ENCODE measurements at regions not wholly inside any gene's neighbourhood (a gene's known extent, or its start where the extent isn't known, plus 50 kb on each side); places are given as distances from the start of the nearest gene placed in this dataset.

DNA sequence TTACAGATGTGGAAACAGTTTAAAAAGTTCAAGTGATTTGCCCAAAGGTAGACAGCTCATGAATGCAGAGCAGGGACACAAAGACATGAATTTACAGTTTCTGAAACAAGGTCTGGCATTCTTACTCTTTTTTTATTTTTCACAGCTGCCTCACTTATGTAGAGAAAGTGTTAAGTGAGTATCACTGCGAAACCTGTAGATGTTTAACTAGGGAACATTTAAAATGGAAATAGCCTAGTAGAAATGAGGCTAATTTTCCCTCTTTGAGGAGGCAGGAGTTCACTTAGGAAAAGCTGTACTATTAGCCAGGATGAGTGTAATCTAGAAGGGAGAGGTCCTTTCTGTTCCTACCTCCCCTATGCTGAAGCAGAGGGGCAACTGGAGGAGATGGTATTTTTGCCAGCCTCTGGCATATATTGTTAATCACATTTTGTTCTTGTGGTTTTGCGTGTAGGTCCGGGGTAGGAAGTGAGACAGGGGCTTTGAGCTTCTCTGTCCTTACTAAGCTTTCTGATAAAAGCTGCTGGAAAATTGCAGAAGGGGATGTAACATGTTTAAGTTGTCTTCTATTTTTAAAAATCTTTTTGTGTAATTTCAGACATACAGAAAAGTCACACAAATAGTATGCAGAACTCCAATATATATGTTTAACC is 492.8 kb upstream of the NR3C2 start:
- intact Hi-C loops (cut with DNase I), result no loop called here
- no peak overlapping the region for H3K4me3 ChIP-seq (ENCODE audit: low read length in 3 of 3)
- no peaks in the 10 kb centered on the region for H3K27me3 ChIP-seq (ENCODE audit: control insufficient read depth, insufficient read depth, low read length)
- H3K36me3 ChIP-seq (ENCODE audit: control insufficient read depth in 2 of 3, insufficient read depth in 3 of 3, low read length in 3 of 3), result no peaks in the 10 kb centered on the region
- H3K27ac ChIP-seq (ENCODE audit: low read depth in 2 of 2, low read length in 2 of 2), result peak overlapping the region in 1 of 2 donors; percentile 2
- H3K9ac ChIP-seq (ENCODE audit: low read length in 3 of 3), result no peak overlapping the region
- TF ChIP-seq, protein P1, sequence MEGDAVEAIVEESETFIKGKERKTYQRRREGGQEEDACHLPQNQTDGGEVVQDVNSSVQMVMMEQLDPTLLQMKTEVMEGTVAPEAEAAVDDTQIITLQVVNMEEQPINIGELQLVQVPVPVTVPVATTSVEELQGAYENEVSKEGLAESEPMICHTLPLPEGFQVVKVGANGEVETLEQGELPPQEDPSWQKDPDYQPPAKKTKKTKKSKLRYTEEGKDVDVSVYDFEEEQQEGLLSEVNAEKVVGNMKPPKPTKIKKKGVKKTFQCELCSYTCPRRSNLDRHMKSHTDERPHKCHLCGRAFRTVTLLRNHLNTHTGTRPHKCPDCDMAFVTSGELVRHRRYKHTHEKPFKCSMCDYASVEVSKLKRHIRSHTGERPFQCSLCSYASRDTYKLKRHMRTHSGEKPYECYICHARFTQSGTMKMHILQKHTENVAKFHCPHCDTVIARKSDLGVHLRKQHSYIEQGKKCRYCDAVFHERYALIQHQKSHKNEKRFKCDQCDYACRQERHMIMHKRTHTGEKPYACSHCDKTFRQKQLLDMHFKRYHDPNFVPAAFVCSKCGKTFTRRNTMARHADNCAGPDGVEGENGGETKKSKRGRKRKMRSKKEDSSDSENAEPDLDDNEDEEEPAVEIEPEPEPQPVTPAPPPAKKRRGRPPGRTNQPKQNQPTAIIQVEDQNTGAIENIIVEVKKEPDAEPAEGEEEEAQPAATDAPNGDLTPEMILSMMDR (IDR thresholded peaks at IDR 0.05; ENCODE audit: borderline replicate concordance, extremely low read depth, insufficient read depth), result no peak
- peaks cover 0 to 12% (median 0%) of the 10 kb centered on the region in 3 donors for H3K9me3 ChIP-seq (ENCODE audit: control insufficient read depth in 2 of 3, insufficient read depth in 1 of 3, low read length in 3 of 3)
- DNase-seq (peak in 2 of 5 donors; percentile 14 to 15), FAIRE-seq (no peak)
- H3K4me1 ChIP-seq (ENCODE audit: control insufficient read depth in 2 of 3, insufficient read depth in 2 of 3, low read depth in 1 of 3, low read length in 3 of 3), result no peaks in the 10 kb centered on the region

DNA sequence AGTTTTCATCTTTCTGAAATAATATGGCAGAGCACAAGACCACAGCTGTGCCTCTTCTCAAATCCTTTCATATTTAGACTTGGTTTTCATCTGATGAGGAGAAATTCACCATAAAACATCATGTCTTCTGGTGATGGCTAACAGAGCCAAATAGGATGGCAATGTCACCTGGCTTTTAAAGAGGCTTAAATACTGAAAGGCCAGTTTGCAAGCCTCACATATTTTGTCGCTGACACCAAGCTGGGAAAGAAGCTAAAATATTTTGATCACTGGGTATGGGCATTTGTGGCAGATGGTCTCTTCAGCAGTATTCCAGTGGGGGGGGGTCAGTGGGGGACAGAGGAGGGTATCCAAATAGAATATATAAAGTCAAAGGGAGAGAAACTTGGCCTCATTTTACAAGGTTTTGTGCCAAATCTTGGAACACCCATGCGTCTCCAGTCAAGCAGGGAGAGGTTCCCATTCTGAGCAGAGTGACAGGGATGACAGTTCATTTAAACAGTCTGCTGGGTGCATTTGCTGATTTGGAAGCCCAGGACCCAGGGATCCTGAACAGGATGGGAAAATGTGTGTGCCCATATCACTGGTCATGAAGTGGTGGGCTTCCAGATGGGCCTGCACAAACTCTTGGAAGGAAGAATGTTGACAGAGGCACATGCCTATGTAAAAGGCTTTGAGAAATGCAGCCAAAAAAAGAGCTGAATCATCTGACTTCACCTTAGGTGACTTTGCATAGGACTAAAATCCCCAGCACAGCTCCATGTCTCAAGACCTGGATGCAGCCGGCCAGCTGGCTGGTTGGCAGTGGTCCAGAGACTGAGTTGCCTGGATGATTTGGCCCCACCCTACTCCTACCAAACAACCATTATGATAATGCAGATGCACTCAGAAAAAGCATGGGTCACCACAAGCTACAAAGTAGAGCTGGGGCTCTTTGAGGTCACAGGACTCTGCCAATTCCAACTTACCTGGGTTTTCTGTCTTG is 484.4 kb upstream of the NR3C2 start:
- intact Hi-C loops (cut with DNase I), result no loop called here
- Histone ChIP-seq H3K27ac (ENCODE audit: low read depth in 2 of 2, low read length in 2 of 2) (peak overlapping the region in 1 of 2 donors; percentile 34), H3K4me1 (ENCODE audit: control insufficient read depth in 2 of 3, insufficient read depth in 2 of 3, low read depth in 1 of 3, low read length in 3 of 3) (no peaks in the 10 kb centered on the region), H3K27me3 (ENCODE audit: control insufficient read depth, insufficient read depth, low read length) (no peaks in the 10 kb centered on the region), H3K9me3 (ENCODE audit: control insufficient read depth in 2 of 3, insufficient read depth in 1 of 3, low read length in 3 of 3) (peaks cover 0 to 15% (median 0%) of the 10 kb centered on the region in 3 donors), H3K9ac (ENCODE audit: low read length in 3 of 3) (no peak overlapping the region), H3K4me3 (ENCODE audit: low read length in 3 of 3) (no peak overlapping the region), H3K36me3 (ENCODE audit: control insufficient read depth in 2 of 3, insufficient read depth in 3 of 3, low read length in 3 of 3) (no peaks in the 10 kb centered on the region)
- FAIRE-seq (no peak), DNase-seq (peak in 2 of 5 donors; percentile 39 to 91)
- TF ChIP-seq, protein P1 (IDR thresholded peaks at IDR 0.05; ENCODE audit: borderline replicate concordance, extremely low read depth, insufficient read depth), result no peak

DNA sequence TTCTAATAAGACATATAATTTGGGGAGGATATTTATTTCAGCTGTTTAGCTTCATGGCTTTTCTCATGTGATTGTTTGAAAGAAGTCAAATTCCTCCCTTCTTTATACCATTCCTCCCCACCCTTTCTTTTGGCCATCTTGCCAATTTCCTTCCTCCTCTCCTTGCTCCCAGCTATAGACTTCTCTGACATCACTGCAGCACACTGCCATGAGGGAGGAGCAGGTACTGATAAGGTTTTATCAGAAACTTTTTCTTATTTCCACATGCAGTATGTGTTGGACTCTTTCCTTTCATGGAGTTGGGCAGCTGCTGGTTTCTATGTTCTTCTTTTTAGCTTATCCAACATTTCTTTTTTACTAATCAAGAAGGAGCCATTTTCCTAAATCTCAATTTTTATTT is 481.7 kb upstream of the NR3C2 start:
- Histone ChIP-seq H3K4me1 (ENCODE audit: control insufficient read depth in 2 of 3, insufficient read depth in 2 of 3, low read depth in 1 of 3, low read length in 3 of 3) (no peaks in the 10 kb centered on the region), H3K27ac (ENCODE audit: low read depth in 2 of 2, low read length in 2 of 2) (no peak overlapping the region), H3K9ac (ENCODE audit: low read length in 3 of 3) (no peak overlapping the region), H3K27me3 (ENCODE audit: control insufficient read depth, insufficient read depth, low read length) (no peaks in the 10 kb centered on the region), H3K36me3 (ENCODE audit: control insufficient read depth in 2 of 3, insufficient read depth in 3 of 3, low read length in 3 of 3) (no peaks in the 10 kb centered on the region), H3K9me3 (ENCODE audit: control insufficient read depth in 2 of 3, insufficient read depth in 1 of 3, low read length in 3 of 3) (no peaks in the 10 kb centered on the region), H3K4me3 (ENCODE audit: low read length in 3 of 3) (no peak overlapping the region)
- FAIRE-seq, result no peak
- intact Hi-C loops (cut with DNase I), result no loop called here
- TF ChIP-seq, protein P1 (IDR thresholded peaks at IDR 0.05; ENCODE audit: borderline replicate concordance, extremely low read depth, insufficient read depth), result no peak
- no peak for DNase-seq
